H7 (cell line): ENCODE measurements at regions not wholly inside any gene's neighbourhood (a gene's known extent, or its start where the extent isn't known, plus 50 kb on each side); places are given as distances from the start of the nearest gene placed in this dataset.

ENCODE experiments used
- DNase-seq: peaks from one replicate; pipeline ENCODE4 v3.0.0; 2012
- H3K27me3 ChIP-seq: 2 replicates; pipeline ENCODE4 v1.6.0; 2011; ENCODE audit warnings: mild to moderate bottlenecking, low read length; ENCODE audit not compliant: control insufficient read depth, insufficient read depth
- H3K36me3 ChIP-seq: replicated peaks from 2 replicates; pipeline ENCODE4 v1.5.1; 2011; ENCODE audit warnings: low read length; ENCODE audit not compliant: control insufficient read depth, insufficient read depth
- H3K4me3 ChIP-seq: 2 replicates; pipeline ENCODE4 v1.5.1; 2011; ENCODE audit warnings: low read depth, mild to moderate bottlenecking, control low read depth, low read length, moderate library complexity; ENCODE audit not compliant: insufficient read depth

DNA sequence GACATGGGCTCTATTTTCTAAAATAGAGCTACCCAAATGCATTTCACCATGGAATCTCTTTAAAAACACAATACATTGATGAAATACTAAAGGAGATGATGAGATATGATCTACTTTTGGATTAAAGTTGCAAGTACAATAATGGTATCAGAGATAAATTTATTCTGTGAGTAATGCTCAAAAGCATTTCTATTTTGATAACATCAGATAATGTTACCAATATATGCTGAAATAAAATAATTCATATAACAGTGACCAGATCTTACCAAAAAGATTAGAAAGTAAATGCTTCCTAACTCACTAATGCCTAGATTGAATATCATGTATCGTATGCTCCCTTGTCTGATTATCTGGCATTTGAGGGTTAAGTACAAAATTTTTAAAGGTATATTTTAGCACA, 761.8 kb upstream of the ZNF608 start:
- Histone ChIP-seq H3K36me3 (no peaks in the 10 kb centered on the region), H3K4me3 (no peak overlapping the region), H3K27me3 (no peaks in the 10 kb centered on the region)
- DNase-seq: no peak

DNA sequence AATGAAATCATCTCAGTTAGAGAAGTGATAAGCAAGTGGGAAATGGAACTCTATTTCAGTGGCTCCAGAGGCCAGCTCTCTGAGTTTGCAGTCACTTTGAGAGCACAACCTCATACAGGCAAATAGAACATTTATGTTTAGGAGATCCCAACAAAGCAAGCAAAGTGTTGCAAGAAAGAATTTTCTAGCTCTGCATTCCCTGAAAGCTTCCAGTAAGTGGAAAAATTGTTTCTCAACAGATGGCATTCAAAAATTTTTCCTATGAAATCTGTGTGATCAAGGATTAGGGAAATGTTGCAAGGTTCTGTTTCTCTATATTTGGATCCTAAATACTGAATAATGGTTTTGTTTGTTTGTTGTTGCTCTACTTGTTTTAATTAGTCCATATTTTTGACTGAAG, 764.2 kb upstream of the ZNF608 start:
- no peak overlapping the region for H3K4me3 ChIP-seq
- DNase-seq: no peak
- H3K36me3 ChIP-seq: no peaks in the 10 kb centered on the region
- H3K27me3 ChIP-seq: no peaks in the 10 kb centered on the region

DNA sequence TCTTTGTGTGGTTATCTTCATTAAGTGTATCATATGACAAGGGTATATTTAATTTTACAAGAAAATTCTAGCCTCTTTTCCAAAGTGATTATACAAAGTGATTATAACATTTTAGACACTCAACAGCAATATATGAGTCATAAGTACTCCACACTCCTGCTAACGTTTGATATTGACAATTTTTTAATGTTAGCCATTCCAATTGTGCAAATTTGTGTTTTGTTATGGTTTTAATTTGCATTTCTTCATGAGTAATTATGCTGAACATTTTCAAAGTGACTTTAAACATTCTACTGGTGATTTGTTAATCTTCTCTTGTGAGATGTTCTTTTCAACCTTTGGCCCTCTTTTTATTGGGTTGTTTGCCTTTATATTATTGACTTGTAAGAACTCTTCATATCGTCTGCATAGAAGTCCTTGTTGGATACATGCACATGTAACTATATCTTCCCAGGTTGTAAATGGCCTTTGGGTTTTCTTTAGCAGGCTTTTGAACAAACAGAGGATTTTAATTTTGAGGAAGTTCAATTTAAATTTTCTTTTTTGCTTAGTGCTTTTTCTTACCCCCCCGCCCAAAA, 771.6 kb upstream of the ZNF608 start:
- Histone ChIP-seq H3K27me3 (no peaks in the 10 kb centered on the region), H3K4me3 (no peak overlapping the region), H3K36me3 (no peaks in the 10 kb centered on the region)
- DNase-seq: no peak

DNA sequence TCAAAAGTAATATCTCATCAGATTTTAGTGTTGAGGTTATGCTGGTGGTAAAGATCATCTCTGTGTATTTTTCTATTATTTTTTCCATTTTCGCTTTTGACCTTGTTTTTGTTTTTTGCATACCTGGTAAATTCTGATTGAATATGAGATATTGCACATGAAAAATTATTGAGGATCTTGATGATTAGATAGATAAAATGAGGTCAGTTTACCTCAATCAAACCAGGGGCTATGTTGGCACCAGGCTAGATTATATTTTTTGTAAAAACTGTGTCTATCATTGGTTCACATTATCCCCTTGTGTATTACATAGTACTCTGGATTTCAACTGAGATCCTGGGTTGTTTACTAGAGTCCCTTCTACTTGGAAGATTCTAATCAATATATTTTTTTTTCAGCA, 774.9 kb upstream of the ZNF608 start:
- H3K27me3 ChIP-seq: no peaks in the 10 kb centered on the region
- no peak overlapping the region for H3K4me3 ChIP-seq
- H3K36me3 ChIP-seq: no peaks in the 10 kb centered on the region
- DNase-seq: no peak

DNA sequence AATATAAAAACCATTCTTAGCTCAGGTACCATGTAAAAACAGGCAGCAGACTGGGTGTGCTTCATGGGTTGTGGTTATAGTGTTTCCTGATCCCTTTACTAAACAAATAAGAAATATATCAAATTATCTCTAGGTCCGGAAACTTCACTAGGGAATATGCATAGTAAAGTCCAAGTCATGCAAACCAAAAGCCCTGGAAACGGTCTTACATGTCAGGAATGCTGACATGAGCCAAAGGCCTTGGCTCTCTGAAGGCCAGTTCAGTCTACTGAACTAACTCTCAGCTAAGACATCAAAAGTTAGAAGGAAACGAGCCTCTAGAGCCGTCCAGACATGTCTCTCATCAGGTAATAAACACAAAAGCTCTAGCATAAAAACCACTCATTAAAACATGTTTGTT, 778.9 kb upstream of the ZNF608 start:
- DNase-seq: no peak
- Histone ChIP-seq H3K4me3 (no peak overlapping the region), H3K36me3 (no peaks in the 10 kb centered on the region), H3K27me3 (no peaks in the 10 kb centered on the region)

DNA sequence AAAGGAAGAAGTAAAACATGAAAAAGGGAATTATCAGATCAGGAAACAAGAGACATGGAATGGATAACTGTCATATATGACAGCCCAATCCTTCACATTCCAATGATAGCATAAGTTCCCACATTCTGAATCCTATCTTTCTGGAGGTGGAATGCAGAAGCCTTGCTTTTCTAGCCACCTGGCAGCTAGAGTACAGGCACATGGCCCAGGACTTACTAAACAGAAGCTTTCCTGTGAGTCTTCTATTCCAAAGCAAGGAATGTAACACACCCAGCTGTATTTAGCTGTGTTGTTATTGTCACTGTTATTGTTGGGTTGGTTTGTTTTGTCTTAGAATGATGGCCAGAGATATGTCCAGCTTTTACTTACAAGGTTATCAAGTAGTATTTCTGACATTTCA, 780.5 kb upstream of the ZNF608 start:
- Histone ChIP-seq H3K36me3 (no peaks in the 10 kb centered on the region), H3K4me3 (no peak overlapping the region), H3K27me3 (no peaks in the 10 kb centered on the region)
- DNase-seq: no peak

DNA sequence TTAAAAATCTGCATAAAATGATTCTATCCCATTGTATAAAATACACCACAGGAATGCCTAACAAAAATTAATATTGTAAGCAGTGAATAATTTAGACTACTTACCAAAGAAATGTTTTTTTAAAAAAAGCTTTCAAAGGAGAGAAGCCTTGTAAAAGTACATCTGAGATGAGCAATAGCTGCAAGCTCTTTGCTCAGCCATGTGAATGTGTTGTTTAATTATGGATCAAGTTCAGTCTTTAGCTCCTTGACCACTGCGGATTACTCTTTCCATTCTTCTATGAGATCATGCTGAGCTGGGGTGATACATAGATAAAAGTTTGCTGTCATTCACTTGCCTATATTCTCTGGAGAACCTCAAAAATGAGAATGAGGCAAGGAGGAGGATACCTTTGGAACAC, 782.4 kb upstream of the ZNF608 start:
- H3K27me3 ChIP-seq: no peaks in the 10 kb centered on the region
- H3K4me3 ChIP-seq: no peak overlapping the region
- H3K36me3 ChIP-seq: no peaks in the 10 kb centered on the region
- no peak for DNase-seq

DNA sequence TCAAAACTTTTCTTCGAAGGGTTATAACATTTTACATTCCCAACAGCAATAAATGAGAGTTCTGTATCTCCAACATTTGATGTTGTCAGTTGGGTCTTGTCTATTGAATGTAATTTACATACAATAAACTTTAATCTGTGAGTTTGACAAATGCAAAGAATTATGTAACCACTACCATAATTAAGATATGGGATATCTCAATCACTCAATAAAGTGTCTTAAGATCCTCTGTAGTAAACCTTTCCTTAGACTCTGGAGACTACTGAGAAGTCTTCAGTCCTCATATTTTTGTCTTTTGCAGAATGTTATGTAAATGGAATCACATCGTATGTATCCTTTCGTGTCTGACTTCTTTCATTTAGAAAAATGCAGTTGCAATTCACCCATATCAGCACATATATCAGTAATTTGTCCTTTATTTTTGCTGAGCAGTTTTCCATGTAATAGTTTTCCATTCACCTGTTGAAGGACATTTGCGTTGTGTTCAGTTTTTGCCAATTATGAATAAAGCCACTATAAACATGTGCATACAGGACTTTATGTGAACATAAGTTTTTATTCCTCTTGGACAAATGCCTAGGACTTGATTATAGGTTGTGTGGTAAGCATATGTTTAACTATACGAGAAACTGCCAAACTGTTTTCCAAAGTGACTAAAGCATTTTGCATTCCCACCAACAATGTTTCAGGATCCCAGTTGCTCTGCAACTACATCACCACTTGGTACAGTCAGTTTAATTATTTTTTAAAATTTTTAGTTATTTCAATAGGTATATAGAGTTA, 784.6 kb upstream of the ZNF608 start:
- no peaks in the 10 kb centered on the region for H3K27me3 ChIP-seq
- DNase-seq: no peak
- H3K36me3 ChIP-seq: no peaks in the 10 kb centered on the region
- no peak overlapping the region for H3K4me3 ChIP-seq

DNA sequence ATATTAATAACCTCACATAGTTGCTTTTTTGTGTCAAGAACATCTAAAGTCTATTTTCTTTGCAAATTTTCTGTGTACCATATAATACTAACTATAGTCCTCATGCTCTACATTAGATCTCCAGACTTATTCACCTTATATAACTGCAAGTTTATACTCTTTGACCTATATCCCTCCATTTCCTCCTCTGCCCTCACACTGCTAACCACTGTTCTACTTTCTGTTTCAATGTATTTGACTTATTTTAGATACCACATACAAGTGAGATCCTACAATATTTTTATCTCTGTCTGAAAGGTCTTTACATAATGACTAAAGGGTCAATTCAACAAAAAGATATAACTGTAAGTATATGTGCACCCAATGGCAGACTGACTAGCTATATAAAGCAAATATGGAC, 789.7 kb upstream of the ZNF608 start:
- no peak for DNase-seq
- no peak overlapping the region for H3K4me3 ChIP-seq
- no peaks in the 10 kb centered on the region for H3K27me3 ChIP-seq
- H3K36me3 ChIP-seq: no peaks in the 10 kb centered on the region

DNA sequence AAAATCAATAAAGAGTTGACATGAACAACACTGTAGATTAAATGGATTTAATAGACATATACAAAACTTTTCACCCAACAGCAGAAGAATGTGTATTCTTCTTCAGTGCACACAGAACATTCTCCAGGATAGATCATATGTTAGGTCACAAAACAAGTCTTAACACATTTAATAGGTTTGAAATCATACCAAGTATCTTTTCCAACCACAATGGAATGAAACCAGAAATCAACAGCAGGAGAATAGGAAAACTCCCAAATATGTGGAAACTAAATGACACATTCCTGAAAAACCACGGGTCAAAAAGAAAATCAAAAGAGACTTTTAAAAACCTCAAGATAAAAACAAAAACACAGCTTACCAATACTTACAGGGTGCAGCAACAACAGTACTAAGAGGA, 790.1 kb upstream of the ZNF608 start:
- Histone ChIP-seq H3K4me3 (no peak overlapping the region), H3K36me3 (no peaks in the 10 kb centered on the region), H3K27me3 (no peaks in the 10 kb centered on the region)
- DNase-seq: no peak

DNA sequence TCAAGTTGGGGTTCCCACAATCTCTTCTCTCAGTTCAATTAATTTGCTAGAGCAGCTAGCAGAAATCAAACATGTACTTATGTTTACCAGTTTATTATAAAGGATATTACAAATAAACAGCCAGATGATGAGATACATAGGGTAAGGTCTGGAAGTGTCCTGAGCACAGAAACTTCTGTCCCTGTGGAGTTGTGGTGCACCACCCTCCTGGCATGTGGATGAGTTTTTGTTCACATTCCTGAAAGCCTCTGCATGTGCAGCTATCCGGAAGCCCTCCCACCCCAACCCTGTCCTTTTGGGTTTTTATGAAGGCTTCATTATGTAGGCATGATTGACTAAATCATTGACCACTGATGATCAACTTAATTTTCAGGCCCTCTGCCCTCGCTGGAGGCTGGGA, 791.2 kb upstream of the ZNF608 start:
- DNase-seq: no peak
- H3K27me3 ChIP-seq: no peaks in the 10 kb centered on the region
- H3K36me3 ChIP-seq: no peaks in the 10 kb centered on the region
- no peak overlapping the region for H3K4me3 ChIP-seq

DNA sequence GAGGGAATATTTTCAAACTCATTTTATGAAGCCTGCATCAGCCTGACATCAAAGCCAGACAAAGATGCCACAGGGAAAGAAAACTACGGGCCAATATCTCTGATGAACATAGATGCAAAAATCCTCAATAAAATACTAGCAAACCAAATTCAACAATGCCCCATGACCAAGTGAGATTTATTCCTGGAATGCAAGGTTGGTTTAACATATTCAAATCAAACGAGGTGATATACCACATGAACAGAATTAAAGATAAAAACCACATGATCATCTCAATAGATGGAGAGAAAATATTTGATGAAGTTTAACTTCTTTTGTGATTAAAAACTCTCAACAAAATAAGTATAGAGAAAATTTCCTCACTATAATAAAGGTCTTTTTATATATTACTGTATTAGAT, 792.0 kb upstream of the ZNF608 start:
- Histone ChIP-seq H3K27me3 (no peaks in the 10 kb centered on the region), H3K4me3 (no peak overlapping the region), H3K36me3 (no peaks in the 10 kb centered on the region)
- no peak for DNase-seq

DNA sequence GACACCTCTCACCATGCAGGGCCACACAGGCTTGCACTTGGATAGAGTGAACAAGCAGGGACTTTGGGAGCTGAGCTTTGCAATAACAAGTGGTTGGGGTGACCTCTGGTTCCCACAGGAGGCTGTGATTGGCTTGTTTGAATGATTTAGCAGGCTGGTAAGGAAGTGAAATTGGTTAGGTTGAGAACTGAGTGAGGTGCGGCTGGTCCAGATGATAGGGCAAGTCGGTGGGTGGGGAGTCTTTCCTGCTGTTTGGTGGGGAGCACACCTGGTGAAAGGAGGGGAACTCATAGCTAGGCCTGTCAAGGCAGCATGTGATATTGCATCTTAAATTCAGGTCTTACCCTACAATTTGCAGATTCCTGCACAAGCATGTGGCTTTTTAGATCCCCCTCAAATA, 794.6 kb upstream of the ZNF608 start:
- no peaks in the 10 kb centered on the region for H3K36me3 ChIP-seq
- no peak overlapping the region for H3K4me3 ChIP-seq
- no peak for DNase-seq
- H3K27me3 ChIP-seq: no peaks in the 10 kb centered on the region

DNA sequence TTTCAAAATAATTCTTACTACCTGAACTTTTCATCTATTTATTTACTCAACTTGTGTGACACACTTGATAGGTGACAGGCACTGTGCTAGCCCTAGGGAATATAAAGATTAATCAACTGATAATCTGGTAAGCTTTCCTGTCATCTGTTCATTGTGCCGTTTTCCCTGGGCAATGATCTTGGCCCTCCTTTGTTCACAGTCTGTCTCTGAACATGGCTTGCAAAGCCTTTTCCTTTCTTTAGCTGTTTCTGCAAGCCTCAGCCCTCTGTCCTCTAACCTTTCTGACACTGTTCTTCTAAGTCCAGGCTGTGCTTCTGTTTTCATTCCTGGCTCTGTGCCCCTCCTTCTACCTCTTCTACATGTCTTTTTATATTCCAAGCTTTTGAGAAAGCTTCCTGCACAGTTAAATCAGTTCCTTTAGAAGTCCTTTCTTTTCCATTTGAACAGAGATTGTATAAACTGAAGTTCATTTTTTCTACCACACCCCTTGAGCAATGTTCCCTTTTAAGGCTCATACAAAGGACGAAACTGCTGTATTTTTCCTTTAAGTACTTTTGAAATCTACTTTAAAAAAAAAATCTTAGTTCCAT, 803.0 kb upstream of the ZNF608 start:
- H3K36me3 ChIP-seq: no peaks in the 10 kb centered on the region
- H3K27me3 ChIP-seq: no peaks in the 10 kb centered on the region
- DNase-seq: no peak
- H3K4me3 ChIP-seq: no peak overlapping the region

DNA sequence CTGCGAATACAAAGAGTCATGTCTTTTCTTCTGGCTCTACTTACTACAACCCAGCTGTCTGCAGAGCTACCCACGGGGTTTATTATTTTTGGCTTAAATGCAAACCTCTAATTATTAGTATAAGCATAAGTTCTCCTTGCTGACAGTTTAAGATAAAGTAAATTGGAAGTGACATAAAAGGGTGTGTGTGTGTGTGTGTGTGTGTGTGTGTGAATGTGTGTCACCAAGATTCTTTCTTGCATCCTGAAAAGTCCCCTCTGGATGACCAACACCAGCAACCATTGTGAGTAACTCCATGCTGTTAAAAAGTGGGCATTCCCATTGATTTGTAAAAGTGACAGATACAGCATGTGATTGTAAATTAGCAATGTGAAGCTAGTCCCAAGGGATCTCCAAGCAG, 803.8 kb upstream of the ZNF608 start:
- no peak for DNase-seq
- Histone ChIP-seq H3K36me3 (no peaks in the 10 kb centered on the region), H3K27me3 (no peaks in the 10 kb centered on the region), H3K4me3 (no peak overlapping the region)
